VCaP (cell line): ENCODE measurements at regions not wholly inside any gene's neighbourhood (a gene's known extent, or its start where the extent isn't known, plus 50 kb on each side); places are given as distances from the start of the nearest gene placed in this dataset.

ENCODE experiments used
- H3K27ac ChIP-seq: fragments of 450-650 bp; 2 replicates; pipeline ENCODE4 v1.5.1; 2017
- TF ChIP-seq, protein P1 (sequence below): fragments of 450-650 bp; conservative IDR thresholded peaks from 2 replicates; pipeline ENCODE4 v1.5.1; 2017; ENCODE audit warnings: mild to moderate bottlenecking, moderate library complexity

DNA sequence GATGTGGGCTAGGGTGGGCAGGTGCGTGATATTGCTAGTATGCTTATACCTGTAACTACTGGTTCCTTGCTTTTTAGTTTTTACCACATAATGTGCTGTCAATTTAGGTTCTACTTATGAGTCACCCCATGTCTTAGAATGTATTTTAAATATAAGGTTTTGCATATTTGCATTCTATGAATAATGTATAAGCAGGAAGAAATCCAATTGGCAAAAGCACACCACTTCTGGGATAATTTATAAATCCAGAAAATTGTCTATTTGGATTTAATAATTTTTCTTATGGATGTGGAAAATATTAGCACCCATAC lies 421.6 kb downstream of the PCDH7 start:
- peak overlapping the region; percentile 50 for H3K27ac ChIP-seq
- TF ChIP-seq, protein P1, sequence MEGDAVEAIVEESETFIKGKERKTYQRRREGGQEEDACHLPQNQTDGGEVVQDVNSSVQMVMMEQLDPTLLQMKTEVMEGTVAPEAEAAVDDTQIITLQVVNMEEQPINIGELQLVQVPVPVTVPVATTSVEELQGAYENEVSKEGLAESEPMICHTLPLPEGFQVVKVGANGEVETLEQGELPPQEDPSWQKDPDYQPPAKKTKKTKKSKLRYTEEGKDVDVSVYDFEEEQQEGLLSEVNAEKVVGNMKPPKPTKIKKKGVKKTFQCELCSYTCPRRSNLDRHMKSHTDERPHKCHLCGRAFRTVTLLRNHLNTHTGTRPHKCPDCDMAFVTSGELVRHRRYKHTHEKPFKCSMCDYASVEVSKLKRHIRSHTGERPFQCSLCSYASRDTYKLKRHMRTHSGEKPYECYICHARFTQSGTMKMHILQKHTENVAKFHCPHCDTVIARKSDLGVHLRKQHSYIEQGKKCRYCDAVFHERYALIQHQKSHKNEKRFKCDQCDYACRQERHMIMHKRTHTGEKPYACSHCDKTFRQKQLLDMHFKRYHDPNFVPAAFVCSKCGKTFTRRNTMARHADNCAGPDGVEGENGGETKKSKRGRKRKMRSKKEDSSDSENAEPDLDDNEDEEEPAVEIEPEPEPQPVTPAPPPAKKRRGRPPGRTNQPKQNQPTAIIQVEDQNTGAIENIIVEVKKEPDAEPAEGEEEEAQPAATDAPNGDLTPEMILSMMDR: no peak

DNA sequence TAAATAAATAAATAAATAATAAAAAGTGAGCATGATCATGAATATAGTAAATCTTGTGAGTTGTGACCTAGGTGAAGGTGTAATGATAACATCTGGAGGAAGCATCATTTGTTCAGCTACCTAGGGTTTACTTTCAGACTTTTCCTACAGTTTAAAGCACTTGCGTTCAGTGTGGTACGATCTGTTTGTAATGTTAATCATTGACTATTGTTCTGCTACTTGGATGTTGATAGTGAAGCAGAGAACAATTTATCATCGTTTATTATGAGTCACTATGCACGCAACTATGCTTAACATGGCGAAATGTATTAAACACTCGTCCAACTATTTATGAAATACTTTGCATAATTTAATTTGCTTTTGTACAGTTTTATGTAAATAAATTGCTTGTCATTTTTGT lies 426.2 kb downstream of the PCDH7 start:
- H3K27ac ChIP-seq: no peak overlapping the region
- TF ChIP-seq, protein P1: no peak

DNA sequence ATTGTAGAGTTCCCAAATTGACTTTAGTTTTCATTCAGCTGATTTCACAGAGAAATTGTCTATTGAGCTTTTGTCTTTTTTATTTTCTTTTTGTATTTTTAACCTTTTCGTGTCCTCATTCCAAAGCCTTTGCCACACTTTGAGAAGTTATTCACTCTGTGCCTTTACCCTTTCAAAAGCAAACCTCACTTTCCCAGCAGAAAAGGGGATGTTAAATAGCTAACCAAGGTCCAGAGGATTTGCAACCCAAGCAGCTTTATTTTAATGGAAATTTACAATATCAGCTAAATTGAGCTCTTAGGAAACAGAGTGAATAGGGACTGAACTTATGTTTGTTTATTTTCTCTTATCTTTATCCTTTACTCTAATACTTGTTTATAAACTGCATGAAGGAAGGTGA lies 428.8 kb downstream of the PCDH7 start:
- no peak overlapping the region for H3K27ac ChIP-seq

DNA sequence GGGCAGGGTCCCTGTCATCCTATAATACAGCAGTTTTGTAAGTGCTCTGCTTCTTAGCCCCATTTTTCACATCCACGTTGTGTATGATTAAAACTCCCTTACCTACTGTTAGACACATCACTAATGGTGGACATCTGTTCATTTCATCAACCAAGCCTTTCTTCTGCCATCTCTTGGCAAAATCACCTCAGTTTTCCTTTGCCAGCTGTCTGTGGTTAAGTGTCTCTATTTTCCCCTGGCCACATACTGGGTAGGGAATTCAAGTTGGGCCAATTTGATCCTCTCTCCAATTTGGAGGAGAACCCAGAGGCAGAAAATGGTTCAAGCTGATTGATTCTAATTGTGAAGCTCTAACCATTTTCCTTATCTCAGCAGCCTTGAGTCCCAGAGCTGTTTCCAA lies 436.1 kb downstream of the PCDH7 start:
- TF ChIP-seq, protein P1: no peak

More for the DNA sequence above, 428.8 kb downstream of the PCDH7 start:
- TF ChIP-seq, protein P1: no peak

DNA sequence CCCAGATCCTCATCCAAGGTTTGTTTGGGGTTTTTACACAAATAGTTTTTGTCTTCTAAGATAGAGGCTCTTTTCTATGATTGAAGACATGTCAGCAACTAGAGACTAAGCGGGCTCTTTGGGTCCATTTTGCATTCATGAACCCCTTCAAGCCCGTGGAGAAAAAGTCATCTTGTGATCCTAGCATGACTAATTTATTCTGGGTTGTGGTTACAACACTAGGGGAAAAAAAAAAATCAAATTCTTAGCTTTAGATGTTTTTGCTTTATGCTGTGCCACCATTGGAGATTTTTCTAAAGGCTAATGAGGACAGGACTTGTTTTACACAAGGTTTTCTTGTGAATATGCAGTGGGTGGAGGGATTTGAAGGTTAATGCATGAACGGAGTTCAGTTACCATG lies 440.0 kb downstream of the PCDH7 start:
- TF ChIP-seq, protein P1: no peak

More for the DNA sequence above, 436.1 kb downstream of the PCDH7 start:
- no peak overlapping the region for H3K27ac ChIP-seq

DNA sequence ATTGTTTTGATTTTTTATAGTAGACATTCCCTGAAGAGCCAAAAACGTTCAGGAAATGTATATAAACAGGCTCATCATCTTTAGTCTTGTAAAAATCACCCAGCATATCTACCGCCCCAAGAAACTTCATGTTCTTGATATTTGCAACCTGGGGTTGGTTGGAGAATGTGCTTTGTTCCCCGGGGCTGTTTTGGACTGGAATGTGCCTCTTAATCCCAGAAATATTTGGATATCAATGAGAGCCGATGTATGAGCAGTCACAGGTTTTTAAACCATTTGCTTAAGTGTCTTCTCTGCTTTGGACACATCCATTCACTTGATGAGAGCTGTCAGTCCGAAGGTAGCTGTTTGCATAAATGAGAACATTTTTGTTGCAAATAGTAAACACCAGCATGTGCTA lies 449.7 kb downstream of the PCDH7 start:
- TF ChIP-seq, protein P1: no peak
- H3K27ac ChIP-seq: no peak overlapping the region

More for the DNA sequence above, 440.0 kb downstream of the PCDH7 start:
- no peak overlapping the region for H3K27ac ChIP-seq

DNA sequence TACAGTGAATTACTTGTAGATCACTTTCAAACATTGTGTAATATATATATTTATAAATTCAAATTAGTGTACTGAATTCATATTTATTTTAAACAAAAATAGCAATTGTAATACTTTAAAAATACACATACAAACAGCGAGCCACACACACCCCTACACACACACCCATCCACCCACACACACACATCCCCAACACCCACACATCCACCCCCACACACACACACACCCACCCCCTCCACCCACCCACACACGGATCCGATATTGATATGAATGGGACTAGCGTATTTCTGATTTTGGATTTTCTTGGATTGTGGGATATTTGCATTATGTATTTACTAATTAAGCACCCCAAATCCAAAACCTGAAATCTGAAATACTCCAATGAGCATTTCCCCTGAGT lies 451.2 kb downstream of the PCDH7 start:
- TF ChIP-seq, protein P1: no peak
- H3K27ac ChIP-seq: no peak overlapping the region
